ENCODE measurements at regions not wholly inside any gene's neighbourhood (a gene's known extent, or its start where the extent isn't known, plus 50 kb on each side); places are given as distances from the start of the nearest gene placed in this dataset.
"Not testable (repeated sequence)": the region's sequence is repeated elsewhere in the genome, so short reads cannot be mapped to it uniquely, and the experiment has no call there.

- Histone ChIP-seq H3K79me2 (ENCODE audit: insufficient read depth, low read depth, low read length) (no peaks in the 10 kb centered on the region), H3K36me3 (ENCODE audit: insufficient read depth, low read length) (no peaks in the 10 kb centered on the region), H2AFZ (ENCODE audit: low read length) (no peak overlapping the region), H3K27ac (ENCODE audit: low read depth, low read length, poor library complexity, severe bottlenecking) (no peak overlapping the region), H3K4me3 (ENCODE audit: low read depth, low read length, poor library complexity, severe bottlenecking) (no peak overlapping the region), H4K20me1 (ENCODE audit: insufficient read depth, low read length) (no peaks in the 10 kb centered on the region), H3K4me1 (ENCODE audit: insufficient read depth, low read length, poor library complexity, severe bottlenecking) (no peaks in the 10 kb centered on the region), H3K9me2 (ENCODE audit: insufficient read depth, low read length) (no peaks in the 10 kb centered on the region), H3K9me3 (ENCODE audit: low read length) (no peaks in the 10 kb centered on the region), H3K4me2 (ENCODE audit: low read length) (no peak overlapping the region)
- DNase-seq (ENCODE audit: low spot score): no peak
- ChIA-PET CTCF (ENCODE audit: unreplicated experiment) (no interaction called here), POLR2A (no interaction called here)
- BruUV-seq (replicated peaks): no TSS peak
- TF ChIP-seq EZH2phosphoT487 (IDR thresholded peaks at IDR 0.05; ENCODE audit: borderline replicate concordance, low read depth, low read length) (no peak), CTCF (conservative IDR thresholded peaks at IDR 0.05; ENCODE audit: low read length) (no peak)
- intact Hi-C loops (cut with micrococcal nuclease; ENCODE audit: unreplicated experiment): no loop called here
Measured at GRCh38 chr11:22522225-22522624, 103.4 kb downstream of the FANCF start.

GRCh38 chr11:22521226-22521625 is 104.4 kb downstream of the FANCF start:
- BruUV-seq (replicated peaks): no TSS peak
- Histone ChIP-seq H3K27ac (ENCODE audit: low read depth, low read length, poor library complexity, severe bottlenecking) (no peak overlapping the region), H4K20me1 (ENCODE audit: insufficient read depth, low read length) (no peaks in the 10 kb centered on the region), H3K9me2 (ENCODE audit: insufficient read depth, low read length) (no peaks in the 10 kb centered on the region), H3K79me2 (ENCODE audit: insufficient read depth, low read depth, low read length) (no peaks in the 10 kb centered on the region), H2AFZ (ENCODE audit: low read length) (no peak overlapping the region), H3K4me1 (ENCODE audit: insufficient read depth, low read length, poor library complexity, severe bottlenecking) (no peaks in the 10 kb centered on the region), H3K4me3 (ENCODE audit: low read depth, low read length, poor library complexity, severe bottlenecking) (no peak overlapping the region), H3K36me3 (ENCODE audit: insufficient read depth, low read length) (no peaks in the 10 kb centered on the region), H3K4me2 (ENCODE audit: low read length) (no peak overlapping the region), H3K9me3 (ENCODE audit: low read length) (no peaks in the 10 kb centered on the region)
- TF ChIP-seq EZH2phosphoT487 (IDR thresholded peaks at IDR 0.05; ENCODE audit: borderline replicate concordance, low read depth, low read length) (no peak), CTCF (conservative IDR thresholded peaks at IDR 0.05; ENCODE audit: low read length) (no peak)
- no peak for DNase-seq (ENCODE audit: low spot score)
- POLR2A ChIA-PET: no interaction called here
- intact Hi-C loops (cut with micrococcal nuclease; ENCODE audit: unreplicated experiment): no loop called here
- CTCF ChIA-PET (ENCODE audit: unreplicated experiment): no interaction called here

GRCh38 chr11:22520521-22520920 is 105.1 kb downstream of the FANCF start:
- POLR2A ChIA-PET: no interaction called here
- intact Hi-C loops (cut with micrococcal nuclease; ENCODE audit: unreplicated experiment): no loop called here
- no TSS peak for BruUV-seq (replicated peaks)

GRCh38 chr11:22518344-22518743 is 107.3 kb downstream of the FANCF start:
- H3K4me2 ChIP-seq (ENCODE audit: low read length); H3K4me1 ChIP-seq (ENCODE audit: insufficient read depth, low read length, poor library complexity, severe bottlenecking); H4K20me1 ChIP-seq (ENCODE audit: insufficient read depth, low read length); DNase-seq (ENCODE audit: low spot score); H2AFZ ChIP-seq (ENCODE audit: low read length); CTCF ChIA-PET (ENCODE audit: unreplicated experiment); H3K9me2 ChIP-seq (ENCODE audit: insufficient read depth, low read length); H3K9me3 ChIP-seq (ENCODE audit: low read length); H3K27ac ChIP-seq (ENCODE audit: low read depth, low read length, poor library complexity, severe bottlenecking); intact Hi-C loops (cut with micrococcal nuclease; ENCODE audit: unreplicated experiment); BruUV-seq (replicated peaks); H3K4me3 ChIP-seq (ENCODE audit: low read depth, low read length, poor library complexity, severe bottlenecking); H3K36me3 ChIP-seq (ENCODE audit: insufficient read depth, low read length); H3K79me2 ChIP-seq (ENCODE audit: insufficient read depth, low read depth, low read length); POLR2A ChIA-PET: not testable (repeated sequence)

More at GRCh38 chr11:22520521-22520920, 105.1 kb downstream of the FANCF start:
- Histone ChIP-seq H2AFZ (ENCODE audit: low read length) (no peak overlapping the region), H3K9me2 (ENCODE audit: insufficient read depth, low read length) (no peaks in the 10 kb centered on the region), H3K36me3 (ENCODE audit: insufficient read depth, low read length) (no peaks in the 10 kb centered on the region), H3K79me2 (ENCODE audit: insufficient read depth, low read depth, low read length) (no peaks in the 10 kb centered on the region), H3K27ac (ENCODE audit: low read depth, low read length, poor library complexity, severe bottlenecking) (no peak overlapping the region), H3K4me3 (ENCODE audit: low read depth, low read length, poor library complexity, severe bottlenecking) (no peak overlapping the region), H4K20me1 (ENCODE audit: insufficient read depth, low read length) (no peaks in the 10 kb centered on the region), H3K4me2 (ENCODE audit: low read length) (no peak overlapping the region), H3K9me3 (ENCODE audit: low read length) (no peaks in the 10 kb centered on the region), H3K4me1 (ENCODE audit: insufficient read depth, low read length, poor library complexity, severe bottlenecking) (no peaks in the 10 kb centered on the region)
- DNase-seq (ENCODE audit: low spot score): no peak
- TF ChIP-seq CTCF (conservative IDR thresholded peaks at IDR 0.05; ENCODE audit: low read length) (no peak), EZH2phosphoT487 (IDR thresholded peaks at IDR 0.05; ENCODE audit: borderline replicate concordance, low read depth, low read length) (no peak)
- CTCF ChIA-PET (ENCODE audit: unreplicated experiment): no interaction called here
